SK-N-SH treated with all-trans-retinoic acid at 6 μM for 48 hours (cell line): ENCODE measurements at regions not wholly inside any gene's neighbourhood (a gene's known extent, or its start where the extent isn't known, plus 50 kb on each side); places are given as distances from the start of the nearest gene placed in this dataset.

Source experiments
- CREB5 ChIP-seq: fragments of 250-450 bp; sonication (Bioruptor Pico); IDR thresholded peaks from 2 replicates; pipeline ENCODE4 v1.5.1; 2020; ENCODE audit warnings: low read depth, mild to moderate bottlenecking, moderate library complexity
- CSDC2 ChIP-seq: fragments of 250-450 bp; sonication (Bioruptor Pico); IDR thresholded peaks from 2 replicates; pipeline ENCODE4 v1.5.0; 2020; ENCODE audit warnings: mild to moderate bottlenecking, moderate library complexity
- ESRRG ChIP-seq: fragments of 250-450 bp; sonication (Bioruptor Pico); IDR thresholded peaks from 2 replicates; pipeline ENCODE4 v1.6.1; 2021; ENCODE audit warnings: mild to moderate bottlenecking
- POU6F1 ChIP-seq: fragments of 250-450 bp; sonication (Bioruptor Pico); IDR thresholded peaks from 2 replicates; pipeline ENCODE4 v1.8.0; 2021; ENCODE audit warnings: low read depth, mild to moderate bottlenecking, moderate library complexity, borderline replicate concordance
- SNAI2 ChIP-seq: fragments of 250-450 bp; sonication (Bioruptor Pico); IDR thresholded peaks from 2 replicates; pipeline ENCODE4 v1.5.0; 2020; ENCODE audit warnings: mild to moderate bottlenecking, moderate library complexity
- TCF4 ChIP-seq: fragments of 250-450 bp; sonication (Bioruptor Pico); IDR thresholded peaks from 2 replicates; pipeline ENCODE4 v1.8.0; 2021; ENCODE audit warnings: mild to moderate bottlenecking, moderate library complexity, borderline replicate concordance
- ZC3H10 ChIP-seq: fragments of 250-450 bp; sonication (Bioruptor Pico); IDR thresholded peaks from 2 replicates; pipeline ENCODE4 v1.5.1; 2021; ENCODE audit warnings: mild to moderate bottlenecking, moderate library complexity
- ZFP3 ChIP-seq: fragments of 250-450 bp; sonication (Bioruptor Pico); IDR thresholded peaks from 2 replicates; pipeline ENCODE4 v1.5.0; 2020; ENCODE audit warnings: mild to moderate bottlenecking, moderate library complexity
- ZNF70 ChIP-seq: fragments of 450-650 bp; formaldehyde crosslinking; IDR thresholded peaks from 2 replicates; pipeline ENCODE4 v1.5.0; 2020; ENCODE audit warnings: mild to moderate bottlenecking, moderate library complexity
- TF ChIP-seq, protein P1 (sequence below): fragments of 250-450 bp; sonication (Bioruptor Pico); IDR thresholded peaks from 2 replicates; pipeline ENCODE4 v1.8.0; 2020; ENCODE audit warnings: mild to moderate bottlenecking, moderate library complexity, borderline replicate concordance
- TF ChIP-seq, protein P2 (sequence below): fragments of 250-450 bp; sonication (Bioruptor Pico); IDR thresholded peaks from 2 replicates; pipeline ENCODE4 v1.5.0; 2020; ENCODE audit warnings: mild to moderate bottlenecking, moderate library complexity
- TF ChIP-seq, protein P3 (sequence below): fragments of 250-450 bp; sonication (Bioruptor Pico); IDR thresholded peaks from 2 replicates; pipeline ENCODE4 v1.5.1; 2021; ENCODE audit warnings: mild to moderate bottlenecking, moderate library complexity

- TF ChIP-seq, protein P1, sequence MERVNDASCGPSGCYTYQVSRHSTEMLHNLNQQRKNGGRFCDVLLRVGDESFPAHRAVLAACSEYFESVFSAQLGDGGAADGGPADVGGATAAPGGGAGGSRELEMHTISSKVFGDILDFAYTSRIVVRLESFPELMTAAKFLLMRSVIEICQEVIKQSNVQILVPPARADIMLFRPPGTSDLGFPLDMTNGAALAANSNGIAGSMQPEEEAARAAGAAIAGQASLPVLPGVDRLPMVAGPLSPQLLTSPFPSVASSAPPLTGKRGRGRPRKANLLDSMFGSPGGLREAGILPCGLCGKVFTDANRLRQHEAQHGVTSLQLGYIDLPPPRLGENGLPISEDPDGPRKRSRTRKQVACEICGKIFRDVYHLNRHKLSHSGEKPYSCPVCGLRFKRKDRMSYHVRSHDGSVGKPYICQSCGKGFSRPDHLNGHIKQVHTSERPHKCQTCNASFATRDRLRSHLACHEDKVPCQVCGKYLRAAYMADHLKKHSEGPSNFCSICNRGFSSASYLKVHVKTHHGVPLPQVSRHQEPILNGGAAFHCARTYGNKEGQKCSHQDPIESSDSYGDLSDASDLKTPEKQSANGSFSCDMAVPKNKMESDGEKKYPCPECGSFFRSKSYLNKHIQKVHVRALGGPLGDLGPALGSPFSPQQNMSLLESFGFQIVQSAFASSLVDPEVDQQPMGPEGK = no peak
- TF ChIP-seq, protein P2, sequence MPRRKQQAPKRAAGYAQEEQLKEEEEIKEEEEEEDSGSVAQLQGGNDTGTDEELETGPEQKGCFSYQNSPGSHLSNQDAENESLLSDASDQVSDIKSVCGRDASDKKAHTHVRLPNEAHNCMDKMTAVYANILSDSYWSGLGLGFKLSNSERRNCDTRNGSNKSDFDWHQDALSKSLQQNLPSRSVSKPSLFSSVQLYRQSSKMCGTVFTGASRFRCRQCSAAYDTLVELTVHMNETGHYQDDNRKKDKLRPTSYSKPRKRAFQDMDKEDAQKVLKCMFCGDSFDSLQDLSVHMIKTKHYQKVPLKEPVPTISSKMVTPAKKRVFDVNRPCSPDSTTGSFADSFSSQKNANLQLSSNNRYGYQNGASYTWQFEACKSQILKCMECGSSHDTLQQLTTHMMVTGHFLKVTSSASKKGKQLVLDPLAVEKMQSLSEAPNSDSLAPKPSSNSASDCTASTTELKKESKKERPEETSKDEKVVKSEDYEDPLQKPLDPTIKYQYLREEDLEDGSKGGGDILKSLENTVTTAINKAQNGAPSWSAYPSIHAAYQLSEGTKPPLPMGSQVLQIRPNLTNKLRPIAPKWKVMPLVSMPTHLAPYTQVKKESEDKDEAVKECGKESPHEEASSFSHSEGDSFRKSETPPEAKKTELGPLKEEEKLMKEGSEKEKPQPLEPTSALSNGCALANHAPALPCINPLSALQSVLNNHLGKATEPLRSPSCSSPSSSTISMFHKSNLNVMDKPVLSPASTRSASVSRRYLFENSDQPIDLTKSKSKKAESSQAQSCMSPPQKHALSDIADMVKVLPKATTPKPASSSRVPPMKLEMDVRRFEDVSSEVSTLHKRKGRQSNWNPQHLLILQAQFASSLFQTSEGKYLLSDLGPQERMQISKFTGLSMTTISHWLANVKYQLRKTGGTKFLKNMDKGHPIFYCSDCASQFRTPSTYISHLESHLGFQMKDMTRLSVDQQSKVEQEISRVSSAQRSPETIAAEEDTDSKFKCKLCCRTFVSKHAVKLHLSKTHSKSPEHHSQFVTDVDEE (CRISPR knock-in tag) = no peak
- TF ChIP-seq ZFP3 (CRISPR knock-in tag) = no peak
- TF ChIP-seq CREB5 (CRISPR knock-in tag) = no peak
- TF ChIP-seq SNAI2 (CRISPR knock-in tag) = no peak
- TF ChIP-seq ESRRG (CRISPR knock-in tag) = no peak
- no peak for TF ChIP-seq CSDC2 (CRISPR knock-in tag)
- no peak for TF ChIP-seq ZC3H10 (CRISPR knock-in tag)
- TF ChIP-seq POU6F1 (CRISPR knock-in tag) = no peak
- TF ChIP-seq TCF4 (CRISPR knock-in tag) = no peak
- TF ChIP-seq, protein P3, sequence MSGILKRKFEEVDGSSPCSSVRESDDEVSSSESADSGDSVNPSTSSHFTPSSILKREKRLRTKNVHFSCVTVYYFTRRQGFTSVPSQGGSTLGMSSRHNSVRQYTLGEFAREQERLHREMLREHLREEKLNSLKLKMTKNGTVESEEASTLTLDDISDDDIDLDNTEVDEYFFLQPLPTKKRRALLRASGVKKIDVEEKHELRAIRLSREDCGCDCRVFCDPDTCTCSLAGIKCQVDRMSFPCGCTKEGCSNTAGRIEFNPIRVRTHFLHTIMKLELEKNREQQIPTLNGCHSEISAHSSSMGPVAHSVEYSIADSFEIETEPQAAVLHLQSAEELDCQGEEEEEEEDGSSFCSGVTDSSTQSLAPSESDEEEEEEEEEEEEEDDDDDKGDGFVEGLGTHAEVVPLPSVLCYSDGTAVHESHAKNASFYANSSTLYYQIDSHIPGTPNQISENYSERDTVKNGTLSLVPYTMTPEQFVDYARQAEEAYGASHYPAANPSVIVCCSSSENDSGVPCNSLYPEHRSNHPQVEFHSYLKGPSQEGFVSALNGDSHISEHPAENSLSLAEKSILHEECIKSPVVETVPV (CRISPR knock-in tag) = no peak
- no peak for TF ChIP-seq ZNF70 (CRISPR knock-in tag)
Measured at GRCh38 chr10:37010741-37011140, 114.7 kb upstream of the ANKRD30A start.
